SK-N-SH (cell line): ENCODE measurements at regions not wholly inside any gene's neighbourhood (a gene's known extent, or its start where the extent isn't known, plus 50 kb on each side); places are given as distances from the start of the nearest gene placed in this dataset.

Source experiments
- CTCF ChIA-PET: fragments of 300-600, 350-600 bp; formaldehyde crosslinking; extraction: SDS; loops from one replicate; lab custom pipeline; 2021; lab: Yijun Ruan, JAX
- POLR2A ChIA-PET: fragments of 350-600 bp; sonication (Branson Sonifier 250); formaldehyde crosslinking; extraction: SDS; loops from one replicate; lab custom pipeline; 2020; ENCODE audit warnings: antibody characterized with exemption, inconsistent platforms; lab: Yijun Ruan, JAX
- DNase-seq: peaks from one replicate; pipeline ENCODE4 v3.0.0; 2012
- H2AFZ ChIP-seq: fragments of 200-600 bp; sonication (generic); 2 replicates; pipeline ENCODE4 v1.8.1; 2016; ENCODE audit warnings: antibody characterized with exemption, mild to moderate bottlenecking, low read depth
- H3F3A ChIP-seq: fragments of 200-600 bp; sonication (generic); replicated peaks from 2 replicates; pipeline ENCODE3; 2016; ENCODE audit warnings: antibody characterized with exemption, mild to moderate bottlenecking; ENCODE audit not compliant: insufficient read depth
- H3K27ac ChIP-seq, 2 experiments: fragments of 200-500 bp in 1 of 2; fragments of 200-600 bp in 1 of 2; sonication (Bioruptor generic) in 1 of 2; sonication (generic), shearing (Covaris generic) in 1 of 2; 2 replicates each; pipeline versions ENCODE4 v1.5.1 to v1.6.1; 2014 to 2016; ENCODE audit warnings: low read depth in 2 of 2, inconsistent platforms in 1 of 2, low read length in 1 of 2, mild to moderate bottlenecking in 1 of 2, mixed read lengths in 1 of 2
- H3K27me3 ChIP-seq: fragments of 200-600 bp; sonication (generic), shearing (Covaris generic); 2 replicates; pipeline ENCODE4 v1.6.1; 2016; ENCODE audit warnings: mixed run types; ENCODE audit not compliant: insufficient read depth
- H3K36me3 ChIP-seq, 2 experiments: fragments of 200-500 bp in 1 of 2; fragments of 200-600 bp in 1 of 2; sonication (Bioruptor generic) in 1 of 2; sonication (generic) in 1 of 2; replicated peaks in 1 of 2; 2 replicates each; pipeline versions ENCODE3 to v1.5.1; 2014 to 2016; ENCODE audit warnings: low read length in 1 of 2, mild to moderate bottlenecking in 1 of 2; ENCODE audit not compliant: insufficient read depth in 2 of 2, control insufficient read depth in 1 of 2
- H3K4me1 ChIP-seq, 2 experiments: fragments of 200-500 bp in 1 of 2; fragments of 200-600 bp in 1 of 2; sonication (Bioruptor generic) in 1 of 2; sonication (generic), shearing (Covaris generic) in 1 of 2; 2 replicates each; pipeline versions ENCODE4 v1.5.1 to v1.6.1; 2014 to 2016; ENCODE audit warnings: low read depth in 1 of 2, low read length in 1 of 2, mixed run types in 1 of 2; ENCODE audit not compliant: insufficient read depth in 2 of 2, control insufficient read depth in 1 of 2
- H3K4me2 ChIP-seq: fragments of 200-600 bp; sonication (generic), shearing (Covaris generic); 2 replicates; pipeline ENCODE4 v1.6.1; 2017; ENCODE audit warnings: mixed run types
- H3K4me3 ChIP-seq, 2 experiments: fragments of 200-500 bp in 1 of 2; fragments of 200-600 bp in 1 of 2; sonication (Bioruptor generic) in 1 of 2; sonication (generic), shearing (Covaris generic) in 1 of 2; 2 replicates each; pipeline versions ENCODE4 v1.5.1 to v1.8.1; 2014 to 2016; ENCODE audit warnings: low read depth in 2 of 2, inconsistent platforms in 1 of 2, low read length in 1 of 2, mild to moderate bottlenecking in 1 of 2, mixed read lengths in 1 of 2, moderate library complexity in 1 of 2
- H3K79me2 ChIP-seq: fragments of 200-600 bp; sonication (generic); 2 replicates; pipeline ENCODE4 v1.8.1; 2017; ENCODE audit warnings: mild to moderate bottlenecking; ENCODE audit not compliant: insufficient read depth
- H3K9ac ChIP-seq: fragments of 200-600 bp; sonication (generic); 2 replicates; pipeline ENCODE4 v1.6.1; 2017; ENCODE audit warnings: mixed run types
- H3K9me2 ChIP-seq: fragments of 200-600 bp; sonication (generic); 2 replicates; pipeline ENCODE4 v1.6.1; 2017; ENCODE audit warnings: mixed run types
- H3K9me3 ChIP-seq: fragments of 200-600 bp; sonication (generic); 2 replicates; pipeline ENCODE4 v1.6.1; 2017; ENCODE audit warnings: mixed run types, mild to moderate bottlenecking, moderate library complexity
- H4K20me1 ChIP-seq: fragments of 200-600 bp; sonication (generic); 2 replicates; pipeline ENCODE4 v1.6.1; 2017; ENCODE audit warnings: mild to moderate bottlenecking, mixed run types; ENCODE audit not compliant: insufficient read depth
- CHD2 ChIP-seq: fragments of 150-350 bp; IDR thresholded peaks from 2 replicates; pipeline ENCODE4 v1.6.1; 2018; ENCODE audit warnings: low read length; ENCODE audit not compliant: partially characterized antibody
- EZH2phosphoT487 ChIP-seq: fragments of 200-600 bp; sonication (generic); IDR thresholded peaks from 2 replicates; pipeline ENCODE4 v1.6.1; 2017; ENCODE audit warnings: low read depth, mixed run types, mild to moderate bottlenecking, antibody characterized with exemption, moderate library complexity, borderline replicate concordance
- FOSL2 ChIP-seq: IDR thresholded peaks from 2 replicates; pipeline ENCODE4 v1.4.0; 2012; ENCODE audit warnings: low read depth, mild to moderate bottlenecking, moderate library complexity, borderline replicate concordance
- FOXJ3 ChIP-seq: sonication (generic); formaldehyde crosslinking; IDR thresholded peaks from 2 replicates; pipeline ENCODE4 v1.5.1; 2020; ENCODE audit warnings: mild to moderate bottlenecking, missing genetic modification reagents
- FOXM1 ChIP-seq: IDR thresholded peaks from 2 replicates; pipeline ENCODE4 v1.4.0; 2012; ENCODE audit warnings: low read depth, mild to moderate bottlenecking
- GABPA ChIP-seq: IDR thresholded peaks from 2 replicates; pipeline ENCODE4 v1.4.0; 2012; ENCODE audit warnings: low read depth, mild to moderate bottlenecking
- GATA2 ChIP-seq: sonication (generic); formaldehyde crosslinking; IDR thresholded peaks from 2 replicates; pipeline ENCODE4 v1.5.0; 2020; ENCODE audit warnings: mild to moderate bottlenecking, missing genetic modification reagents
- JUND ChIP-seq: IDR thresholded peaks from 2 replicates; pipeline ENCODE4 v1.4.0; 2012
- MEF2A ChIP-seq: IDR thresholded peaks from 2 replicates; pipeline ENCODE4 v1.4.0; 2012; ENCODE audit warnings: low read depth, borderline replicate concordance
- MXI1 ChIP-seq: IDR thresholded peaks from 2 replicates; pipeline ENCODE4 v1.6.1; 2012; ENCODE audit warnings: mild to moderate bottlenecking, low read depth, low read length, improper control_type of control experiment
- NFIC ChIP-seq: IDR thresholded peaks from 2 replicates; pipeline ENCODE4 v1.4.0; 2012; ENCODE audit warnings: borderline replicate concordance
- PBX3 ChIP-seq: IDR thresholded peaks from 2 replicates; pipeline ENCODE4; 2012
- RCOR1 ChIP-seq: fragments of 150-350 bp; IDR thresholded peaks from 2 replicates; pipeline ENCODE4 v1.6.1; 2017; ENCODE audit warnings: antibody characterized with exemption, low read length
- RFX5 ChIP-seq: IDR thresholded peaks from 2 replicates; pipeline ENCODE4 v1.6.1; 2012; ENCODE audit warnings: mild to moderate bottlenecking, improper control_type of control experiment, low read length
- RXRA ChIP-seq: IDR thresholded peaks from 2 replicates; pipeline ENCODE4 v1.4.0; 2012; ENCODE audit warnings: low read depth, mild to moderate bottlenecking, borderline replicate concordance
- SIN3A ChIP-seq: IDR thresholded peaks from 2 replicates; pipeline ENCODE4 v1.6.1; 2012; ENCODE audit warnings: low read depth, mild to moderate bottlenecking, low read length, moderate library complexity, borderline replicate concordance
- TAF1 ChIP-seq: IDR thresholded peaks from 2 replicates; pipeline ENCODE4 v1.6.1; 2012; ENCODE audit warnings: low read depth, mild to moderate bottlenecking, low read length, moderate library complexity, borderline replicate concordance
- TEAD4 ChIP-seq: IDR thresholded peaks from 2 replicates; pipeline ENCODE4 v1.4.0; 2012; ENCODE audit warnings: mild to moderate bottlenecking, borderline replicate concordance; ENCODE audit not compliant: insufficient read depth
- YY1 ChIP-seq: IDR thresholded peaks from 2 replicates; pipeline ENCODE4 v1.4.0; 2012; ENCODE audit warnings: low read depth, mild to moderate bottlenecking
- ZBTB33 ChIP-seq: IDR thresholded peaks from 2 replicates; pipeline ENCODE4 v1.4.0; 2012; ENCODE audit warnings: low read depth, borderline replicate concordance
- WGBS: methylation state at CpG from one replicate; pipeline ENCODE4 v1.1.6; 2017; ENCODE audit warnings: low lambda C conversion rate; 5-methylcytosine and 5-hydroxymethylcytosine counted together
- TF ChIP-seq, protein P1 (sequence below): IDR thresholded peaks from 2 replicates; pipeline ENCODE4 v1.4.0; 2012; ENCODE audit warnings: low read depth, borderline replicate concordance
- TF ChIP-seq, protein P2 (sequence below): fragments of 150-350 bp; IDR thresholded peaks from 2 replicates; pipeline ENCODE4 v1.6.1; 2016; ENCODE audit warnings: mild to moderate bottlenecking, low read depth, low read length
- TF ChIP-seq, protein P3 (sequence below): IDR thresholded peaks from 2 replicates; pipeline ENCODE4 v1.4.0; 2012; ENCODE audit warnings: low read depth

DNA sequence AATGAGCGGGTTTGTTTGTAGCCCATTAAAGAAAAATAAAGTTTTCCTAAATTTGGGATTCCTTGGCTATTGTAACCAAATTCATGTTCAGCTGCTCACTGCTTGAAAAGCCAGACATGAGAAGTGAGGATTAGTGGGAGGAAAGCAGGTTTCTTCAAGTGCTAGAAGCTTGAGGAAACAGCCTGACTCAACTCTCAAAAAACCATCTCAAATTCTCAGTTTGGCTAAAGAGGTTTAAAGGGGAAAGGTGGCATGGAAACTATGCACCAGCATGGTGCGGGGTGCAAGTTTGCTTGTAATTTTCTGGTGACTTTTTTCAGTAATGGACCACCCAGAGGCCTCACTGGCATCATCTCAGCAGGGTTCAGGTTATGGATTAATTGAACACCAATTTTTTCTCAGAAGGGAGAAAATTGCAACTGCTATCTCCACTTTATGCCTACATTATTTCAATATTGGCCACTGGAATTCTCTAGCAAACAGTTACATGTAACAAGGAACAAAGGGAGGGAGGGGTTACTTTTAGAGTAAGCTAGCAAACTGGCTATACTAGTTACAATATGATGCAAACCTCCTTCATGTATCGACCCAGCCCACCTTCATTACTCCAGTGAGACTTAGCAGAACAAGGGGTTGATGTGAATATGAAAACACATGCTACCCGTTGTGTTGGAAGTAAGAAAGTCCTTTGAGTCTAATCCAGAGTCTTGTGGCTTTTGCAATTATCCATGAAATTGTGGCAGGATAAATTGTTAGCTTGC lies 85.0 kb upstream of the IFNGR1 start:
- no peaks in the 10 kb centered on the region for H3K79me2 ChIP-seq
- H3K27ac ChIP-seq: no peak overlapping the region
- no peaks in the 10 kb centered on the region for H3F3A ChIP-seq
- no peak for DNase-seq
- no peak overlapping the region for H3K4me3 ChIP-seq
- CTCF ChIA-PET: interaction anchor here (2.0 kb wide), 1 partner anchor 10 kb away, joined by 13 read pairs; no protein-coding TSS in a partner anchor
- no peaks in the 10 kb centered on the region for H3K9me2 ChIP-seq
- no peaks in the 10 kb centered on the region for H4K20me1 ChIP-seq
- H3K4me2 ChIP-seq: no peak overlapping the region
- no peaks in the 10 kb centered on the region for H3K9me3 ChIP-seq
- H3K4me1 ChIP-seq: peaks cover 0 to 2% of the 10 kb centered on the region in 2 experiments; a peak in 1 of 4 replicates
- POLR2A ChIA-PET: no interaction called here
- 4% methylated on average over 4 of the region's 4 CpGs for WGBS
- TF ChIP-seq RFX5: no peak
- TF ChIP-seq, protein P1, sequence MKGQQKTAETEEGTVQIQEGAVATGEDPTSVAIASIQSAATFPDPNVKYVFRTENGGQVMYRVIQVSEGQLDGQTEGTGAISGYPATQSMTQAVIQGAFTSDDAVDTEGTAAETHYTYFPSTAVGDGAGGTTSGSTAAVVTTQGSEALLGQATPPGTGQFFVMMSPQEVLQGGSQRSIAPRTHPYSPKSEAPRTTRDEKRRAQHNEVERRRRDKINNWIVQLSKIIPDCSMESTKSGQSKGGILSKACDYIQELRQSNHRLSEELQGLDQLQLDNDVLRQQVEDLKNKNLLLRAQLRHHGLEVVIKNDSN: no peak
- TF ChIP-seq GATA2 (CRISPR knock-in tag): no peak
- TF ChIP-seq TEAD4: no peak
- TF ChIP-seq FOXM1: no peak
- TF ChIP-seq SIN3A: no peak
- no peak for TF ChIP-seq GABPA
- TF ChIP-seq, protein P2, sequence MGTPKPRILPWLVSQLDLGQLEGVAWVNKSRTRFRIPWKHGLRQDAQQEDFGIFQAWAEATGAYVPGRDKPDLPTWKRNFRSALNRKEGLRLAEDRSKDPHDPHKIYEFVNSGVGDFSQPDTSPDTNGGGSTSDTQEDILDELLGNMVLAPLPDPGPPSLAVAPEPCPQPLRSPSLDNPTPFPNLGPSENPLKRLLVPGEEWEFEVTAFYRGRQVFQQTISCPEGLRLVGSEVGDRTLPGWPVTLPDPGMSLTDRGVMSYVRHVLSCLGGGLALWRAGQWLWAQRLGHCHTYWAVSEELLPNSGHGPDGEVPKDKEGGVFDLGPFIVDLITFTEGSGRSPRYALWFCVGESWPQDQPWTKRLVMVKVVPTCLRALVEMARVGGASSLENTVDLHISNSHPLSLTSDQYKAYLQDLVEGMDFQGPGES: no peak
- TF ChIP-seq RCOR1: no peak
- TF ChIP-seq TAF1: no peak
- TF ChIP-seq YY1: no peak
- no peak for TF ChIP-seq JUND
- no peak for TF ChIP-seq MXI1
- no peak for TF ChIP-seq FOXJ3 (CRISPR knock-in tag)
- H2AFZ ChIP-seq: no peak overlapping the region
- H3K9ac ChIP-seq: no peak overlapping the region
- H3K36me3 ChIP-seq: no peaks in the 10 kb centered on the region
- no peaks in the 10 kb centered on the region for H3K27me3 ChIP-seq

DNA sequence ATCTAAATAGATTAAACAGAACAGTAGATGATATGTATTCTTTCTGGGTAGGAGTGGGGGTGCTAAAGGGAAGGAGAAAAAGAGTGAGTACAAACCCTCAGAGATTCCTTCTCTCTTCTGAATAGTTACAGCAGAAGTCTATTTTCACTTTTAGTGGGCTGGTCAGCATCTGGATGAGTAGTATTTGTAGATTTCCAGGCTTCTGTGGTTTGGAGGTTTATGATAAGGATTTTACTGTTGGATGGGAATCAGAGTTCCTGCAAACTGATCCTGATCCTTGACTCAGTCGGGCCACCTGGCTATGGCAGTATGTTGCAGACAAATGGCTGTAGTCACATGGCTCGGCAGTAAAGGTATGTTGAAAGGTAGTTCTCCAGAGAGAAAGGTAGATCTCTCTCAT lies 84.3 kb upstream of the IFNGR1 start:
- no peak overlapping the region for H3K4me3 ChIP-seq
- TF ChIP-seq PBX3: no peak
- TF ChIP-seq, protein P3, sequence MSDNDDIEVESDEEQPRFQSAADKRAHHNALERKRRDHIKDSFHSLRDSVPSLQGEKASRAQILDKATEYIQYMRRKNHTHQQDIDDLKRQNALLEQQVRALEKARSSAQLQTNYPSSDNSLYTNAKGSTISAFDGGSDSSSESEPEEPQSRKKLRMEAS: no peak
- no peak for TF ChIP-seq CHD2
- no peak for TF ChIP-seq RXRA
- TF ChIP-seq MEF2A: no peak
- TF ChIP-seq EZH2phosphoT487: no peak
- TF ChIP-seq FOSL2: no peak
- no peak for TF ChIP-seq JUND
- no peak for TF ChIP-seq ZBTB33
- no peak for TF ChIP-seq FOXM1
- no peak for TF ChIP-seq NFIC
- no peak for TF ChIP-seq SIN3A
- no peaks in the 10 kb centered on the region for H3K4me1 ChIP-seq
- H3K9ac ChIP-seq: no peak overlapping the region
- no peak overlapping the region for H2AFZ ChIP-seq
- WGBS: 6% methylated on average over 2 of the region's 2 CpGs
- POLR2A ChIA-PET: no interaction called here
- no peaks in the 10 kb centered on the region for H3K79me2 ChIP-seq
- H3K9me2 ChIP-seq: no peaks in the 10 kb centered on the region
- no peaks in the 10 kb centered on the region for H4K20me1 ChIP-seq
- no peaks in the 10 kb centered on the region for H3K27me3 ChIP-seq
- H3F3A ChIP-seq: no peaks in the 10 kb centered on the region
- CTCF ChIA-PET: no interaction called here
- no peaks in the 10 kb centered on the region for H3K9me3 ChIP-seq
- no peak overlapping the region for H3K4me2 ChIP-seq
- DNase-seq: no peak
- no peak overlapping the region for H3K27ac ChIP-seq
- H3K36me3 ChIP-seq: no peaks in the 10 kb centered on the region
